Mesodermal cell (in vitro differentiated cells): ENCODE measurements at regions not wholly inside any gene's neighbourhood (a gene's known extent, or its start where the extent isn't known, plus 50 kb on each side); places are given as distances from the start of the nearest gene placed in this dataset.

Experiments
- H3K27ac ChIP-seq: 2 replicates; pipeline ENCODE4 v1.7.0; 2013; ENCODE audit warnings: mild to moderate bottlenecking, low read depth, low read length, moderate library complexity; ENCODE audit not compliant: severe bottlenecking
- H3K36me3 ChIP-seq: 2 replicates; pipeline ENCODE4 v1.7.1; 2013; ENCODE audit warnings: mild to moderate bottlenecking, low read length, moderate library complexity; ENCODE audit not compliant: control insufficient read depth, insufficient read depth
- H3K4me1 ChIP-seq: one replicate; pipeline ENCODE4 v1.7.1; 2013; ENCODE audit warnings: mild to moderate bottlenecking, low read length; ENCODE audit not compliant: insufficient read depth, control insufficient read depth, poor library complexity, severe bottlenecking
- H3K4me3 ChIP-seq: 2 replicates; pipeline ENCODE4 v1.7.0; 2013; ENCODE audit warnings: low read length, control low read depth, mild to moderate bottlenecking; ENCODE audit not compliant: insufficient read depth, poor library complexity, severe bottlenecking; ENCODE audit errors: extremely low read depth
- H3K9me3 ChIP-seq: 2 replicates; pipeline ENCODE4 v1.7.1; 2013; ENCODE audit warnings: mild to moderate bottlenecking, low read length, moderate library complexity; ENCODE audit not compliant: control insufficient read depth
- WGBS, 2 experiments: methylation state at CpG; one replicate each; pipeline ENCODE4 v1.1.5; 2013; ENCODE audit warnings: missing lambda C conversion rate in 2 of 2; ENCODE audit not compliant: insufficient coverage in 2 of 2; 5-methylcytosine and 5-hydroxymethylcytosine counted together

DNA sequence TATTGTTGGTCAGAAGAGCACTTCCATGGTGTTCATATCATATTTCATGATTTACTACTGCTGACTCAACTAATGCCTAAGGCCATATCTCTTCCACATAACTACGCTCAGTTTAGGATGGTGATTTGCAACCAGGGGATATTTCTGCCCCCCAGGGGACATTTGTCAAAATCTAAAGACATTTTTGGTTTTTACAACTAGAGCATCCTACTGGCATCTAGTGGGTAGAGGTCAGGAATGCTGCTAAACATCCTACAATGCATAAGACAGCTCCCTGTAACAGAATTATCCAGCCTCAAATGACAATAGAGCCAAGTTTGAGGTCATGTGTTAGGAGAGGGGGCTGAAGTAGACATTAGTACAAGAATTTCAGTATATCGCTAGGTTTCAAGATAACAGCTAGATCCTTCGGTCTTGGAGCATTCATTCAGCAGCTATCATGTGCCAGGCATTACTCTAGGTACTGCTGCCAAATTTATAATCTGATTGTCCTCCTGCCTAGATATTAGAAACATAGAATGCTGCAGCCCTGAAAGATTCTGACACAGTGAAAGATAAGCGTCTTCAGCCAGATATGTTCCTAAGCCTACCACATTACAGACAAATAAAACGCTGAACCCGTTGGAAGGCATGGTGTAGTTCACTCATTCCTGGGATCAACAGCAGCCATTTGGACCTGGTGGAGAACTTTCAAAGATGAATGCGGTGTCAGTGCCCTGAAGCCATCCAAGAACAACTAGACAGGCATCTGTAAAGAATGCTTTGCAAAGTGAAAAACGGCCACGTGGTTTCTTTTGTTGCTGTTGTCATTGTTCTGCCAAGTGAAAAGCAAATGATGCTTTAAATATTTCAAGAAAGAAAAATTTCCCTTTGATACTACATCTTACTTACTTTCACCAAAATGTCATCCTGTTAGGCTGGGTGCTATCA is 55.5 kb upstream of the FST start:
- WGBS, 2 experiments = 81 to 88% methylated on average over 6 to 8 of the region's 9 CpGs
- peak overlapping the region; percentile 69 for H3K27ac ChIP-seq
- no peaks in the 10 kb centered on the region for H3K9me3 ChIP-seq
- H3K4me3 ChIP-seq = no peak overlapping the region
- H3K4me1 ChIP-seq = peaks cover 20% of the 10 kb centered on the region
- H3K36me3 ChIP-seq = no peaks in the 10 kb centered on the region

DNA sequence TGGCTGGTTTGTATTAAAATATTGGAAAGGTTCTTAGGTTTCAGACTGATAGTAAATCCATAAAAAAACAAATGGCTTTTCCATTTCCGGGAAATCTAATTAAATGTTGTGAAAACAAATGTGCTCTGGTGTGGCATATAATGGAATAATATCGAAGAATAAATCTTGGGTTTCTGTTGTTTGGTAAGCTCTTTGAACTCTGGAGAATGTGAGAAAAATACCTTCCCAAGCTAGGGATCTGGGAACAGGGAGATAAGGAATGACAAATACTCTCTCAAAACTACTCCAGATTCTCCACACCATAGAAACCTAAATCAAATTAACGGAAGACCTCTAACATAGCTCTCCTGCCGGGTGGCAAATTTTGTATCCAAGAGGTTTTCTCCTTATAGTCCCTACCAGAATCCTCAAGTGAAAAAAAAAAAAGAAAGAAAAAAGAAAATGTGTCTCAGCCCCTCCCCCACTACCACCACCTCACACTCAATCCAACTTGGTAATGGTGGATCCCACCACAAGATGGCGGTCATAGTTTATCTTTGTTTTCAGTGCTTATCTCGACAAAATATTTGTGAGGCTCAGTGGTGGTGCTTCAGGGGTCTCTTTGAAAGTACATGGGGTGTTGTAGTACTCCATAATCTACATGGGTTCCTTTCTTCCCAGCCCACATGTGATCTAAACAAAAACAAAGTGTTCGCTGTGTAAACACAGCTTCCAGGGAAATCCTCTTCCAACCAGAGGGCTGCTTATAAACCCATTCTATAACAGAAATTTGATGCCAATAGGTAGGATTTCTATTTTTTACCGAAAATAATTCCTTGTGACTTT is 54.5 kb upstream of the FST start:
- Histone ChIP-seq H3K4me3 (no peak overlapping the region), H3K4me1 (peaks cover 24% of the 10 kb centered on the region), H3K27ac (peak overlapping the region; percentile 69), H3K9me3 (no peaks in the 10 kb centered on the region), H3K36me3 (no peaks in the 10 kb centered on the region)
- WGBS, 2 experiments = 75 to 100% methylated on average over 1 to 2 of the region's 8 CpGs

DNA sequence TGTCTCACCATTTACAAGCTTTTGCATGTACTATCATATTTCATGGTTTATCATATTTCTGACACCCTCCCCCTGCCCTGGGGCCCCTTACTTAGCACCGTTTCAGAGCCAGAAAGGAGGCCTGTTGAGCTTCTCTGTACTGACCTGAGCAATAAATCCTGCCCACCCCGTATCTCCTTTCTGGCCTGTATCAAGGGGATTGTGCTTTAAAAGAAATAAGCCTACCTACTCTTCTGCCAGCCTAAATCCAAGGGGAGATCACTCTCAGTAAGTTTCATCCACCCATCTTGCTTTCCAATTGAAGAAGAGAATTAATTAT is 54.0 kb upstream of the FST start:
- peak overlapping the region; percentile 38 for H3K27ac ChIP-seq
- H3K9me3 ChIP-seq = no peaks in the 10 kb centered on the region
- peaks cover 24% of the 10 kb centered on the region for H3K4me1 ChIP-seq
- H3K36me3 ChIP-seq = no peaks in the 10 kb centered on the region
- WGBS, 2 experiments = 80% methylated on average over 1 of the region's 2 CpGs
- no peak overlapping the region for H3K4me3 ChIP-seq

DNA sequence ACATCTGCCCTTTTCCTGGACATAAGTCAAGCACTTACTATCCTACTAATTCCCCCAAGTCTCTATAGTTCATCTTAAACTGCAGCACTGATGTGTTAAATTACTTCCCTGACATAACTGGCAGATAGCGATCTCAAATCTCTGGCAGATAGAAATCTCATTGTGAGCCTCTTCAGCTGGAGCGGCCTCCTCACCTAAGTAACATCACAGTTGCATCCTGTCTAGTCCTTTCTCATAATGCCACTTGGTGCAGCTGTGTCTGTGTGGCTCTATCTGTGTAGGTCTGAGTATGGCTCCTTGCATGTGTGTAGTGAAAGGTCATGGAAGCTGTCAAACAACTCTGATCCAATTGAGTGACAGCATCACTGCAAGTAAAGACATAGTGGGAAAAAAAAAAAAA is 53.6 kb upstream of the FST start:
- WGBS, 2 experiments = 100% methylated on average over 1 of the region's 2 CpGs

DNA sequence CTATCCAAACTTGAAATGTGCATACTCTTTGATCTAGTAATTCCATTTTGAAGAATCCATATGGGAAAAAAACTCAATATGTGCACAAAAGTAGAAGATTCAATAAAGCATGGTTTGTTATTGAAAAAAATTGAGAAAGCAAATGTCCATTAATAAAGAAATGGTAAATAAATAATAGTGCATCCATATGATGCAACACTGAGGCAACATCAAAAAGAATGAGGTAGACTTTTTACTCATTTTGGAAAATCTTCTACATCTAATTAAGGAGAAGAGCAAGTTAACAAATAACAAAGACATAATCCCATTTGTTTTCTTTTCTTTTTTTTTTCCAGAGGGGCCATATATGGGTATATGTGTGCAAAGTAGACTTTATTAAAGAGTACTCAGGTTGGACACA is 52.5 kb upstream of the FST start:
- H3K9me3 ChIP-seq = no peaks in the 10 kb centered on the region
- no peak overlapping the region for H3K4me3 ChIP-seq
- H3K36me3 ChIP-seq = no peaks in the 10 kb centered on the region
- no peak overlapping the region for H3K27ac ChIP-seq
- peaks cover 24% of the 10 kb centered on the region for H3K4me1 ChIP-seq

More for the DNA sequence above, 53.6 kb upstream of the FST start:
- Histone ChIP-seq H3K4me1 (peaks cover 24% of the 10 kb centered on the region), H3K36me3 (no peaks in the 10 kb centered on the region), H3K4me3 (no peak overlapping the region), H3K9me3 (no peaks in the 10 kb centered on the region), H3K27ac (no peak overlapping the region)

DNA sequence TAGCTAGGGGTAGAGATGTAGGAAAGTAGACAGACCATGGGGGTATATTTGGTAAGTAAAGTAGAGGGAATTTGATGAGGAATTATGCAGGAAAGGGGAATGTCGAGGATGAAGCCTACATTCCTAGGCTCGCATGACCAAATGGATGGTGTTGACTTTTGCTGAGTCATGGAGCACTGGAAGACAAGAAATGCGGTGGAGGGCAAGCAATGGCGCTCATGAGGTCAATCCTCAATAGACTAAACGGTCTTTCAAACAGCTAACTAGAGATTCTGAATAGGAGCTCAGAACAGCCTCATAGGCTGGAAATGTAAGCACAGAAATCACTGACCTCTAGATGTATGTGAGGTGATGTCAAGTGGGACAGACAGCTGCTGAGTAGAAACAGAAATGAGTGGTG is 50.7 kb upstream of the FST start:
- WGBS, 2 experiments = 89 to 91% methylated on average over 5 of the region's 5 CpGs

DNA sequence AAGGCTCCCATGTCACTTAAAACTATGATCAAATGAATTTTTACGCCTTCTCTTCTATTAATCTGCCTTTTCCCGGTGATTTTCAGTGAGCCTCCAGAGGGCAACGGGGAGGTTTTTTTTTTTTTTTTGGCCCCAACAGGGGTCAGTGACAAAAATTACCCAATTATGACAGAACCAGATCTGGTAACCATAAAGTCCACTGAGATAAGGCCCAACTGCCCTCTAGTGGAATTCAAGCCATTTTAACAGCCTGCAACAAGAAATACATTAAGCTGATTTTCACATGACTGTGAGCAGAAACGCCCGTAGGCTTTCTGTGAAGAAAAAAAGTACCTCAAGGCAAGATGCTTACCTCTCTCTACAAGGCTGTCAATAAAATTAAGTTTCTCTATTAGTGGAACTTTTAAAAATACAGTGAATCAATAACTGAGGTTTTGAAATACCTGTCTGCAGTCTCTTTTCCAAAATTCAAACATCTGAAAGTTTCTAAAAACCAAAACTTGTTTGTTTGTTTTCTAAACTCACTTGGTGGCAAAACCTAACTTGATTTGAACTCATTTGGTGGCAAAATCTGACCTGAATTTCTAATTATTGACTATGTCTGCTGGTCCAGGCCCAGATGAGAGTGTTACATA is 49.7 kb upstream of the FST start:
- no peak overlapping the region for H3K4me3 ChIP-seq
- WGBS, 2 experiments = 73 to 89% methylated on average over 3 to 5 of the region's 5 CpGs
- no peaks in the 10 kb centered on the region for H3K36me3 ChIP-seq
- H3K27ac ChIP-seq = peak overlapping the region; percentile 39
- peaks cover 20% of the 10 kb centered on the region for H3K4me1 ChIP-seq
- H3K9me3 ChIP-seq = no peaks in the 10 kb centered on the region

More for the DNA sequence above, 50.7 kb upstream of the FST start:
- no peaks in the 10 kb centered on the region for H3K9me3 ChIP-seq
- H3K36me3 ChIP-seq = no peaks in the 10 kb centered on the region
- peaks cover 24% of the 10 kb centered on the region for H3K4me1 ChIP-seq
- H3K27ac ChIP-seq = no peak overlapping the region
- H3K4me3 ChIP-seq = no peak overlapping the region
